Peyer's patch (tissue), 4 donors: ENCODE measurements at regions not wholly inside any gene's neighbourhood (a gene's known extent, or its start where the extent isn't known, plus 50 kb on each side); places are given as distances from the start of the nearest gene placed in this dataset.

ENCODE experiments used
- POLR2A ChIP-seq, 2 donors: fragments of 450-650 bp; IDR thresholded peaks; one replicate each; pipeline ENCODE4 v1.5.1; 2017; ENCODE audit warnings: antibody characterized with exemption in 2 of 2, mild to moderate bottlenecking in 2 of 2, moderate library complexity in 2 of 2
- TF ChIP-seq, protein P1 (sequence below), 6 experiments: fragments of 450-650 bp in 4 of 6; fragments of 200-600 bp in 2 of 6; sonication (generic) in 1 of 6; IDR thresholded peaks; one replicate each; pipeline ENCODE4 v1.5.1; 2017 to 2019; ENCODE audit warnings: antibody characterized with exemption in 6 of 6, mild to moderate bottlenecking in 3 of 6, moderate library complexity in 1 of 6

- TF ChIP-seq, protein P1, sequence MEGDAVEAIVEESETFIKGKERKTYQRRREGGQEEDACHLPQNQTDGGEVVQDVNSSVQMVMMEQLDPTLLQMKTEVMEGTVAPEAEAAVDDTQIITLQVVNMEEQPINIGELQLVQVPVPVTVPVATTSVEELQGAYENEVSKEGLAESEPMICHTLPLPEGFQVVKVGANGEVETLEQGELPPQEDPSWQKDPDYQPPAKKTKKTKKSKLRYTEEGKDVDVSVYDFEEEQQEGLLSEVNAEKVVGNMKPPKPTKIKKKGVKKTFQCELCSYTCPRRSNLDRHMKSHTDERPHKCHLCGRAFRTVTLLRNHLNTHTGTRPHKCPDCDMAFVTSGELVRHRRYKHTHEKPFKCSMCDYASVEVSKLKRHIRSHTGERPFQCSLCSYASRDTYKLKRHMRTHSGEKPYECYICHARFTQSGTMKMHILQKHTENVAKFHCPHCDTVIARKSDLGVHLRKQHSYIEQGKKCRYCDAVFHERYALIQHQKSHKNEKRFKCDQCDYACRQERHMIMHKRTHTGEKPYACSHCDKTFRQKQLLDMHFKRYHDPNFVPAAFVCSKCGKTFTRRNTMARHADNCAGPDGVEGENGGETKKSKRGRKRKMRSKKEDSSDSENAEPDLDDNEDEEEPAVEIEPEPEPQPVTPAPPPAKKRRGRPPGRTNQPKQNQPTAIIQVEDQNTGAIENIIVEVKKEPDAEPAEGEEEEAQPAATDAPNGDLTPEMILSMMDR (IDR thresholded peaks at IDR 0.05): no peak
- no peak for TF ChIP-seq POLR2A (IDR thresholded peaks at IDR 0.05)
Observed at GRCh38 chr13:79997244-79997643, 343.7 kb downstream of the SPRY2 start.
